ENCODE measurements at regions not wholly inside any gene's neighbourhood (a gene's known extent, or its start where the extent isn't known, plus 50 kb on each side); places are given as distances from the start of the nearest gene placed in this dataset.
A peak's percentile ranks its signal among the peaks of the same experiment; 100 is the strongest.

- H3K9me3 ChIP-seq (ENCODE audit: control insufficient read depth, insufficient read depth, low read length) = no peaks in the 10 kb centered on the region
- TF ChIP-seq CHD1 (IDR thresholded peaks at IDR 0.05; ENCODE audit: low read depth, low read length) (no peak), CEBPB (IDR thresholded peaks at IDR 0.05; ENCODE audit: low read depth, low read length) (peak; percentile 89)
- H3K79me1 ChIP-seq (ENCODE audit: low read depth in 1 of 2, low read length in 2 of 2) = no peaks in the 10 kb centered on the region
- no peak overlapping the region for H3K9ac ChIP-seq (ENCODE audit: low read depth, low read length)
- H3K4ac ChIP-seq (ENCODE audit: low read depth, low read length) = no peak overlapping the region
- in situ Hi-C loops (cut with MboI; ENCODE audit: low sequenced_read_pairs) = no loop called here
- no peak overlapping the region for H2BK15ac ChIP-seq (ENCODE audit: low read depth, low read length)
- no peak overlapping the region for H3K56ac ChIP-seq (ENCODE audit: extremely low read depth, insufficient read depth, low read length)
- no peak overlapping the region for H4K91ac ChIP-seq (ENCODE audit: insufficient read depth, low read depth, low read length)
- H3K4me2 ChIP-seq (ENCODE audit: low read depth, low read length) = no peak overlapping the region
- dilution Hi-C loops (cut with HindIII; ENCODE audit: low sequenced_read_pairs, unreplicated experiment) = no loop called here
- H3K4me3 ChIP-seq (ENCODE audit: insufficient read depth, low read depth, low read length) = no peak overlapping the region
- no CpG with 5 or more reads among the region's 1 CpG for WGBS, 2 experiments (ENCODE audit: extremely low coverage in 2 of 2, insufficient read length in 1 of 2)
- no peak overlapping the region for H3K27ac ChIP-seq (ENCODE audit: insufficient read depth, low read length)
- no peak overlapping the region for H3K14ac ChIP-seq (replicated peaks; ENCODE audit: low read depth, low read length)
- H3K9me1 ChIP-seq (ENCODE audit: insufficient read depth, low read length) = no peaks in the 10 kb centered on the region
- no peaks in the 10 kb centered on the region for H3K4me1 ChIP-seq (ENCODE audit: control insufficient read depth, insufficient read depth, low read length)
- H3K18ac ChIP-seq (ENCODE audit: low read depth, low read length) = no peak overlapping the region
- no peak overlapping the region for H2BK20ac ChIP-seq (ENCODE audit: low read depth, low read length)
- H2BK5ac ChIP-seq (ENCODE audit: low read depth, low read length, poor library complexity, severe bottlenecking) = no peak overlapping the region
- no peak for DNase-seq
- H2AFZ ChIP-seq (replicated peaks; ENCODE audit: low read length, poor library complexity) = no peak overlapping the region
- H3K27me3 ChIP-seq (ENCODE audit: control insufficient read depth, insufficient read depth, low read length) = peaks cover 7% of the 10 kb centered on the region
- POLR2A ChIA-PET (ENCODE audit: unreplicated experiment) = interaction anchor here (0.6 kb wide), 1 partner anchor 15 kb away, joined by 4 read pairs; no protein-coding TSS in a partner anchor
- intact Hi-C loops (cut with micrococcal nuclease) = no loop called here
- H3K23ac ChIP-seq (ENCODE audit: low read depth, low read length) = no peak overlapping the region
- no peak for ATAC-seq (ENCODE audit: low read depth)
- H4K5ac ChIP-seq (ENCODE audit: low read depth, low read length) = no peak overlapping the region
- no peak overlapping the region for H2AK9ac ChIP-seq (replicated peaks; ENCODE audit: low read depth, low read length, poor library complexity)
- no peaks in the 10 kb centered on the region for H3K36me3 ChIP-seq (ENCODE audit: control insufficient read depth, insufficient read depth, low read length)
- no TSS peak for BruUV-seq (replicated peaks)
- no peak overlapping the region for H2BK120ac ChIP-seq (ENCODE audit: low read depth, low read length)
- CTCF ChIA-PET = no interaction called here
- H4K20me1 ChIP-seq (ENCODE audit: insufficient read depth, low read length) = no peaks in the 10 kb centered on the region
- no peak overlapping the region for H4K8ac ChIP-seq (ENCODE audit: low read depth in 2 of 2, low read length in 2 of 2)
- no peak overlapping the region for H2AK5ac ChIP-seq (ENCODE audit: low read depth, low read length)
Measured at GRCh38 chr4:41326776-41327175, 70.0 kb downstream of the UCHL1 start.

Data from IMR-90 (cell line).